GM12878 (cell line): ENCODE measurements at regions not wholly inside any gene's neighbourhood (a gene's known extent, or its start where the extent isn't known, plus 50 kb on each side); places are given as distances from the start of the nearest gene placed in this dataset.

ENCODE experiments used
- ATAC-seq: fragments of 200-7000 bp; cut with Tn5 transposase; 3 replicates; pipeline ENCODE4 v1.9.1; 2020; ENCODE audit warnings: mild to moderate bottlenecking, moderate library complexity
- BruUV-seq: library from RNA; stranded (reverse); fragments of 400-500 nt; replicated peaks from 2 replicates; lab custom pipeline; 2021; lab: Mats Ljungman, UMichigan
- CTCF ChIA-PET: fragments of 300-600 bp; sonication (Branson Sonifier 250); formaldehyde crosslinking; extraction: SDS; loops from one replicate; lab custom pipeline; 2021; ENCODE audit warnings: inconsistent platforms; lab: Yijun Ruan, JAX
- POLR2A ChIA-PET: fragments of 350-600 bp; formaldehyde crosslinking; extraction: SDS; loops from one replicate; lab custom pipeline; 2021; ENCODE audit warnings: inconsistent platforms; lab: Charles Lee
- RAD21 ChIA-PET: fragments of 300-600 bp; sonication (Branson Sonifier 250); formaldehyde crosslinking; loops from one replicate; lab custom pipeline; 2023; ENCODE audit warnings: antibody characterized with exemption; ENCODE audit not compliant: unreplicated experiment; lab: Charles Lee
- SMC1A ChIA-PET: fragments of 300-600 bp; sonication (Branson Sonifier 250); formaldehyde crosslinking; loops from one replicate; lab custom pipeline; 2023; ENCODE audit not compliant: unreplicated experiment, uncharacterized antibody; lab: Charles Lee
- DNase-seq: peaks from one replicate; pipeline ENCODE4 v3.0.0-alpha.2; 2011; ENCODE audit warnings: low read depth, low spot score
- FAIRE-seq: peaks from 3 replicates; lab custom pipeline; 2011; peaks lifted over from hg19 to GRCh38; lab: Jason Lieb, UNC
- H2AFZ ChIP-seq: 2 replicates; pipeline ENCODE4 v1.6.0; 2011; ENCODE audit warnings: low read depth, low read length, control low read depth; ENCODE audit not compliant: control insufficient read depth
- H3K27ac ChIP-seq: 2 replicates; pipeline ENCODE4 v1.5.1; 2011; ENCODE audit warnings: control low read depth; ENCODE audit not compliant: control insufficient read depth, insufficient read depth
- H3K27me3 ChIP-seq, 2 experiments: replicated peaks in 1 of 2; 2 replicates each; pipeline versions ENCODE4 v1.6.0 to v1.6.1; 2011; ENCODE audit warnings: low read length in 1 of 2; ENCODE audit not compliant: control insufficient read depth in 2 of 2, insufficient read depth in 2 of 2
- H3K36me3 ChIP-seq, 2 experiments: 2 replicates each; pipeline ENCODE4 v1.5.1; 2011; ENCODE audit warnings: low read length in 1 of 2; ENCODE audit not compliant: control insufficient read depth in 2 of 2, insufficient read depth in 2 of 2
- H3K4me1 ChIP-seq: 2 replicates; pipeline ENCODE4 v1.6.1; 2011; ENCODE audit warnings: mild to moderate bottlenecking, low read length, moderate library complexity, mixed read lengths; ENCODE audit not compliant: control insufficient read depth, insufficient read depth
- H3K4me2 ChIP-seq: 2 replicates; pipeline ENCODE4 v1.6.0; 2011; ENCODE audit warnings: control low read depth; ENCODE audit not compliant: control insufficient read depth, insufficient read depth
- H3K4me3 ChIP-seq: fragments of 200-600 bp; sonication (generic); 2 replicates; pipeline ENCODE4 v1.5.1; 2016
- H3K79me2 ChIP-seq: 2 replicates; pipeline ENCODE4 v1.6.0; 2011; ENCODE audit warnings: low read length; ENCODE audit not compliant: control insufficient read depth, insufficient read depth
- H3K9ac ChIP-seq: 2 replicates; pipeline ENCODE4 v1.8.0; 2011; ENCODE audit warnings: low read length, control low read depth, mixed read lengths; ENCODE audit not compliant: control insufficient read depth, insufficient read depth
- H3K9me3 ChIP-seq: replicated peaks from 3 replicates; pipeline ENCODE4 v1.5.1; 2011; ENCODE audit warnings: mild to moderate bottlenecking, low read length; ENCODE audit not compliant: control insufficient read depth, insufficient read depth
- H4K20me1 ChIP-seq: 2 replicates; pipeline ENCODE4 v1.6.0; 2011; ENCODE audit not compliant: control insufficient read depth, insufficient read depth
- BCL3 ChIP-seq: IDR thresholded peaks from 2 replicates; pipeline ENCODE4 v1.6.1; 2011; ENCODE audit warnings: borderline replicate concordance, low read depth, mild to moderate bottlenecking, moderate library complexity, low read length; ENCODE audit not compliant: insufficient read depth, poor library complexity, severe bottlenecking
- FOS ChIP-seq: IDR thresholded peaks from 3 replicates; pipeline ENCODE4 v1.6.1; 2011; ENCODE audit warnings: borderline replicate concordance; ENCODE audit not compliant: insufficient read length; ENCODE audit errors: extremely low read depth
- IRF5 ChIP-seq: fragments of 450-650 bp; IDR thresholded peaks from 2 replicates; pipeline ENCODE4 v1.6.1; 2017; ENCODE audit warnings: borderline replicate concordance
- JUND ChIP-seq: IDR thresholded peaks from 2 replicates; pipeline ENCODE4 v1.6.1; 2012; ENCODE audit warnings: low read depth, mild to moderate bottlenecking, low read length, improper control_type of control experiment, moderate library complexity
- MLLT1 ChIP-seq: fragments of 450-650 bp; IDR thresholded peaks from 2 replicates; pipeline ENCODE4 v1.6.1; 2016; ENCODE audit warnings: mild to moderate bottlenecking
- NFYB ChIP-seq: IDR thresholded peaks from 2 replicates; pipeline ENCODE4 v1.6.1; 2011; ENCODE audit warnings: low read depth, mild to moderate bottlenecking, low read length, improper control_type of control experiment, moderate library complexity; ENCODE audit not compliant: insufficient read depth
- POLR2AphosphoS2 ChIP-seq: IDR thresholded peaks from 2 replicates; pipeline ENCODE4 v1.6.1; 2011; ENCODE audit warnings: low read depth, mild to moderate bottlenecking, low read length, improper control_type of control experiment, moderate library complexity
- PRDM15 ChIP-seq: fragments of 450-650 bp; formaldehyde crosslinking; IDR thresholded peaks from 2 replicates; pipeline ENCODE4 v1.4.0; 2020; ENCODE audit warnings: mild to moderate bottlenecking, moderate library complexity
- TCF12 ChIP-seq: IDR thresholded peaks from 2 replicates; pipeline ENCODE4 v1.6.1; 2011; ENCODE audit warnings: low read depth, mild to moderate bottlenecking, low read length
- TCF7 ChIP-seq: IDR thresholded peaks from 2 replicates; pipeline ENCODE4 v1.6.1; 2014; ENCODE audit warnings: antibody characterized with exemption, borderline replicate concordance
- USF2 ChIP-seq: IDR thresholded peaks from 2 replicates; pipeline ENCODE4 v1.6.1; 2011; ENCODE audit warnings: low read depth, low read length, improper control_type of control experiment, borderline replicate concordance
- ZBTB33 ChIP-seq: fragments of 450-650 bp; IDR thresholded peaks from 2 replicates; pipeline ENCODE4 v1.6.1; 2017; ENCODE audit warnings: mild to moderate bottlenecking
- in situ Hi-C: fragments of 300-500 bp; cut with MboI; formaldehyde crosslinking; loops from 9 replicates; pipeline ENCODE4 v1.14.3; 2018; ENCODE audit warnings: mixed read lengths
- intact Hi-C: fragments of 100-400 bp; cut with micrococcal nuclease; formaldehyde crosslinking; loops from one replicate; pipeline ENCODE4 v1.14.2; 2022; ENCODE audit not compliant: unreplicated experiment

- ChIA-PET CTCF (no interaction called here), POLR2A (no interaction called here), SMC1A (no interaction called here), RAD21 (no interaction called here)
- no peaks in the 10 kb centered on the region for H3K36me3 ChIP-seq
- ATAC-seq (no peak), FAIRE-seq (no peak), DNase-seq (no peak)
- no peak overlapping the region for H3K27ac ChIP-seq
- intact Hi-C loops = no loop called here
- H2AFZ ChIP-seq = no peak overlapping the region
- H3K9me3 ChIP-seq = no peaks in the 10 kb centered on the region
- H4K20me1 ChIP-seq = no peaks in the 10 kb centered on the region
- no peak overlapping the region for H3K4me2 ChIP-seq
- in situ Hi-C loops = no loop called here
- H3K9ac ChIP-seq = no peak overlapping the region
- H3K27me3 ChIP-seq = peaks cover 0 to 1% of the 10 kb centered on the region in 2 experiments; a peak in 1 of 4 replicates
- TF ChIP-seq BCL3 (no peak), NFYB (no peak), POLR2AphosphoS2 (no peak), ZBTB33 (no peak), FOS (no peak), JUND (no peak), MLLT1 (no peak), TCF7 (no peak), IRF5 (no peak), USF2 (no peak), PRDM15 (no peak), TCF12 (no peak)
- no peaks in the 10 kb centered on the region for H3K4me1 ChIP-seq
- no peak overlapping the region for H3K4me3 ChIP-seq
- no TSS peak for BruUV-seq
- no peaks in the 10 kb centered on the region for H3K79me2 ChIP-seq
Measured at GRCh38 chr7:25310896-25311295, 82.6 kb upstream of the NPVF start.
